ENCODE measurements at regions not wholly inside any gene's neighbourhood (a gene's known extent, or its start where the extent isn't known, plus 50 kb on each side); places are given as distances from the start of the nearest gene placed in this dataset.
A peak's percentile ranks its signal among the peaks of the same experiment; 100 is the strongest.

DNA sequence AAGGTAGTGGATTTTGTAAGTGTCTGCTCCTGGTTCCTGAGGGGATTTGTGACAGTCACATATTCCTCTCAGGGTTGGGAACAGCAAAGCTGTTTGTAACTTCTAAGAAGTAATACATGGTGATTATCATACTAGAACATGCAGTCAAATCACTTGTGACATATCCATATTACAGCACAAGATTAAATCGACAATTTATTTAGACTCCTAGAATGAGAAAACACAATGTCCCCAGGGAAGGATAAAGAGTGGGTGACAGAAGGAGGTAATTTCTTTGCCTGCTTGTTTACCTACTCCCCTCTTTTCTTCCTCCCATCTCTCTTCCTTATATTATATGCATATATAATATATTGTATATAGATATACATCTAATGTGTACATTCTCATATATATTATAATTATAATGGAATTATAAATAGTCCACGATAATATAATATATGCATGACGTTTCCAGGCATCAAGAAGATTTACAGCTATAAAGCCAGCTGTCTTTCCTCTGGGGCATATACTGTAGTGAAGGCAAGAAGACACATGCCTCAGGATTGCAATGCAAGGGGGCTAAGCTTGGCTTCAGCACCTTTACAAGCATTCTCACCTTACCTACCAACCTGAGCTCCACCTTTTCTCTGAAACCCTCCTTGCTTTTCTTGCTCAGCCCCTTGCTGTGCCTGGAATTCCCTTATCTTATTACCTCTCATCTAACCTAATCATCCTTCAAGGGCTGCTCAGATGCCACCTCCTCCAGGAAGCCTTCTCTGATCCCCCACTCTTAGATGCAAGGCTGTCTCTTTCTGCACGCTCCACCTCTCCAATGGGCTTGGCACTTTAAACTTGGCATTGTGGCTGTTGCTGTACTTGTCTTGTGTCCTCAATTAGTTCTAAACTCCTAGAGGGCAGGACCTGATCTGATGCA is 73.1 kb upstream of the PIAS1 start:
- DNase-seq = no peak

DNA sequence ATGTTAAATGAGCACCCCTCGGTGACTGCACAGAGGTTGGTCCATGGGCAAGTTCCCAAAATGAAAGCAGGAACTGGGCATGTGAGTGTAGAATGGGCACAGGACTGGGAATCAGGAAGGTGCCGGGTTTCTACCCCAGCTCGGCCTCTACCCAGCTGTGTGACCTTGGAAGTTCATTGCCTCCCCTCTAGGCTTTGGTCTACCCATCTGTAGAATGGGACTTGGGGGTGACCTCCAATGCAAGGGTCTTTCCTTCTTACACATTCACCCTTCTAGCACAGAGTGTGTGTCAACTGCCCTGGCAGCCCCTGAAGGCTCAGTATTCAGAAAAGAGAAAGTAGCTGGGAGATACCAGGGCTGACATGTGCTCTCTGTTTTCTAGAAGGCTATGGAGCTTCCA is 72.3 kb upstream of the PIAS1 start:
- DNase-seq = no peak

DNA sequence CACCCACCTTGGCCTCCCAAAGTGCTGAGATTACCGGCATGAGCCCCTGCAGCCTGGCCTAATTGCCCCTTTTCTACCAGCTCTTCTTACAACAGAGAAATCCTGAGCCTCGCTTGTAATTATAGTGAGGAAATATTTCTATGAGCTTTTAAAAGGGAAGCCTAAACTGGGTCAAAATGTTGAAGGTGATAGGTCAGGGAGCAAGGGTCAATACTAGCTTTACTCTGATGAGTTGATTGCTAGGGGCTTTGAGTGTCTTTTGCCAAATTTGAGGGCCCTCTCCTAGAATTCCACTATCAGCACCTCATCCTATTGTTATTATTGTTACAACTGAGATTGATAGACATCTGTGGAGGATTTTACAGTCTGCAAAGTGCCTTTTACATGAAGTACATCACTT is 62.4 kb upstream of the PIAS1 start:
- DNase-seq = no peak

DNA sequence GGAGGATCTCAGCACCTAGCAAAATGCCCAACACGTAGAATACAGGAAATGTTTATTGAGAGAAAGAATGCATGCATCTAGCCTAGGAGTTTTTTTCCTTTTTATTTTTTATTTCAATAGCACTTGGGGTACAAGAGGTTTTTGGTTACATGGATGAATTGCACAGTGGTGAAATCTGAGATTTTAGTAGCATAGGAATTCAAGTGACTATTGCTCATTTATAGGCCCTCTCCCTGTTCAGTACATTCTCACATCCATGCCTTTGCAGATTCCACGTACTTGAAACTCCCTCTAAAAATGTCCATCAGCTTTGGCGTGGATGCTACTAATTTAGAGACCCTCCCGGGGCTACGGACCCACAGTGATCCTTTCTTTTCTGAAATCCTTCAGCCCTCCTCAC is 61.7 kb upstream of the PIAS1 start:
- no peak for DNase-seq

DNA sequence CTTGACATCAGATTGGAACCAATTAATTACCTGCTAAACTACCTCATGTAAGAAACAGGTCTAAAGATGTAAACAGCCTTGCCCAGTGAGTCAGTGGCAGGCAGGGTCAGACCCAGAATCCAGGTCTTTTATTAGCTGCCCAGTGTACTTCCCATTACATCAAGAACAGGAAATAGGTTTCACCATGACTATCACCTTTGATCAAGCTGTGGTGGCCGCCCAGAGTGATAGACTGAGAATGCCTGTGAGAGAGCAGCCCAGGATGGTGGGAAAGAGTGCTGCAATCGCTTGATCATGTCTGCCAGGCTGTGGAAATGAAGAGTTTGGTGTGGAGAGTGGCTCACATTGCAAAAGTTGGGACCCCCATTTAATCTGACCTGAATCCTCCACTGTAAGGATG is 61.3 kb upstream of the PIAS1 start:
- DNase-seq = no peak

DNA sequence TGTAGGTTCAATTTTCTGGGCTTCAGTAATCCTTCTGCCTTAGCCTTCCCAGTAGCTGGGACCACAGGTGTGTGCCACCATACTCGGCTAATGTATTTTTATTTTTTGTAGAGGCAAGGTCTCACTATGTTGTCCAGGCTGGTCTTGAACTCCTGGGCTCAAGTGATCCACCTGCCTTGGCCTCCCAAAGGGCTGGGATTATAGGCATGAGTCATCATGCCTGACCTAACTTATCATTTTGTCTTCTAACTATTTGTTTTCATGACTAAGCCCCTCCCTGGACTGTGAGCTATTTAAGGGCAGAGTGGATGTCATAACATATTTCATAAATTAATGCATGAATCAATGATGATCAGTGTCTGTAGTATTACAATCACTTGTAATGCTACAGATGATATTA is 56.1 kb upstream of the PIAS1 start:
- no peak for DNase-seq

DNA sequence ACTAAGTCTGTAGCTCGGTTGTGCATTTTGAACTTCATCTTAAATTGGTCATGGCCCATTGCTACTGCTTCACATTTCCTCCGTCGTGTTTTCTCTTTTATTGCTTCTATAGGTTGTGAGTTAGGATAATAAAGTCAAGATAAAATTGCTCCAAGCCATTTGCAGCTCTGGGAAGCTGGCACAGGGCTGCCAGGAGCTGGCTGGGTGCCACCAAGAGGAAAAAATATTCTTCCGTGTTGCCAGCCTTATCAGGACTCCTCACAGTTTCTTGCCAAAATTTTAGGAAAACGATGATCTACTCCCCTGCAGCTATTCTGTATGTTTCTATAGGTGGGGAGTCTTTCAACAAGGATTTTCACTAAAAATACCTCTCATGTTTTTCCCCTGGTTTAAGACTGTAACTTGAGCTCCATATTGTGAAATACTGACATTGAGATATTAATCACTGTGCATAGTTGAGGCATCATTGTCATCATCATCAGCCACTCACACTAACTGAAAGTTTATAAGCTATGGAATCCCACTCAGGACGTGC is 55.4 kb upstream of the PIAS1 start:
- DNase-seq = peak in 1 of 56 donors; percentile 3

DNA sequence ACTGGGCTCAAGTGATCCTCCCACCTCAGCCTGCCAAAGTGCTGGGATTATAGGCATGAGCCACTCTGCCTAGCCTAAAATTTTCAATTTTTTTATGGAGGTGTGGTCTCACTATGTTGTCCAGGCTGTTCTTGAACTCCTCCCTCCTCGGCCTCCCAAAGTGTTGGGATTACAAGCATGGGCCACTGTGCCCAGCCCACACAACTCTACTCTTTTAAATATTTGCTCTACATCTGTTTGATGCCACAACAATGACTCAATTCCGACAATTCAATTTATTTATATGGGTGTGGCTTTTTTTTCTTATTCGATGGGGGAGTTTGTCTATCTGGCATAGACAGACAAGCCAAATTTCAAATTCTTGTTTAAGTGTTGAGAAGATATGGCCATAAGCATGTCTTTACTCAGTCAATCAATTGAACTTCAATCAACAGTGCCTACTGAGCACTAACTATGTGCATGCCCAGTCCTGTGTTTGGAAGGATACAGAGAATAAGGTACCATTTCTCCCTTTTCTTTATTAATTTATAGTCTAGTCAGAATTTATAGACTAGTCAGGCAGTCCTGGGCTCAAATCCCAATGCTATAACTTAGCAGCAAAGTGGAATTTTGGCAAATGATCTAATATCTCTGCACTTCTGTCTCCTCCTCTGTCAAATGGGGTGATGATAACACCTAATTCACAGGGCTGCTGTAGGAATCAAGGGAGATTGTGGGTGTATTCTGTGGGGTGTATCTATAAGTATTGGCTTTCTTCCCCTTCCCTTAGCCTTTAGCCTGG is 54.6 kb upstream of the PIAS1 start:
- no peak for DNase-seq

DNA sequence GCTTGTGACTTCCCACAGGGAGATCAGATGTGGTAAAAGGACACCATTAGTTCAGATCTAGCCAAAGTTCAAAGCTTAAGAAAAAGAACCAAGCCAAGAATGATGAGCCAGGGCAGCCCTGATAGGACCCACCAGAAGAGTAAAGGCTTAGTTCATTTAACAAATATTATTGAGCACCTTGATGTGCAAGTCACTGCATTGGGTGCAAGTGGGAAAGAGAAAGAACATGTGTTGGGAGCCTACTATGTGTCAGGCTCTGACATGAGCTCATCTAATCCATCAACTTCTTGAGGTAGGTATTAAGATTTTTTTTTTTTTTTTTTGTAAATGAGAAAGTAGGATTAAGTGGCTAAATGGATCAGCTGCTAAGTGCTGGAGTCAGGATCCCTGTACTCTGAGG is 53.4 kb upstream of the PIAS1 start:
- DNase-seq = no peak

DNA sequence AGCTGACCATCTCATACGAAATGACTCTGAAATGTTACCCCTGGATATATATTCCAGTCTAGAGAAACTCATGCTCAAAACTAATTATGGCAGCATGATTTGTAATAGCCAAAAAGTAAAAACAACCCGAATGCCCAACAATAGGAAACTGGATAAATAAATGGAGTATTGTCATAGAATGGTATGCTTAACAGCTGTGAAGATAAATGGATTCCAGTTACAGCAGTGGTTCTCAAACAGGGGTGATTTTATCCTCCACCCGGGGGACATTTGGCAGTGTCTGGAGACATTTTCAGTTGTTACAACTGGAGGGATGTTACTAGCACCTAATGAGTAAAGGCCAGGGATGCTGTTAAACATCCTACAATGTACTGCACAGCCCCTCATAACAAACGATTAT is 52.3 kb upstream of the PIAS1 start:
- DNase-seq = no peak

DNA sequence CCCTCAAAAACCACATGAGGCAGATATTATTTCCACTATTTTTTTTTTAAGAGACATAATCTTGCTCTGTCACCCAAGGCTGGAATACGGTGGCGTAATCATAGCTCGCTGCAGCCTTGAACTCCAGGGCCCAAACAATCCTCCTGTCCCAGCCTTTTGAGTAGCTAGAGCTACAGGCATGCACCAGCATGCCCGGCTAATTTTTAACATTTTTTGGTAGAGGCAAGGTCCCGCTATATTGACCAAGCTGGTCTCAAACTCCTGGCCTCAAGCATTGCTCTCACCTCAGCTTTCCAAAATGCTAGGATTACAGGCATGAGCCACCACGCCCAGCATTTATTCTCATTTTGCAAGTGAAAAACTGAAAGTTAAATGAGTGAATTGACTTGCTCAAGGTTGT is 50.8 kb upstream of the PIAS1 start:
- DNase-seq = no peak
